ENCODE measurements at regions not wholly inside any gene's neighbourhood (a gene's known extent, or its start where the extent isn't known, plus 50 kb on each side); places are given as distances from the start of the nearest gene placed in this dataset.
A peak's percentile ranks its signal among the peaks of the same experiment; 100 is the strongest.

GRCh38 chr7:125025620-125026019 is 96.0 kb upstream of the POT1 start:
- TF ChIP-seq CTCF (IDR thresholded peaks at IDR 0.05): no peak
- ATAC-seq (ENCODE audit: low FRiP score) (no peak), DNase-seq (ENCODE audit: low spot score) (no peak)

GRCh38 chr7:125020801-125021200 is 91.2 kb upstream of the POT1 start:
- no peak for DNase-seq (ENCODE audit: low spot score)
- no peak for TF ChIP-seq CTCF (IDR thresholded peaks at IDR 0.05)
- ATAC-seq (ENCODE audit: low FRiP score): no peak

GRCh38 chr7:125010540-125010939 is 80.9 kb upstream of the POT1 start:
- no peak for DNase-seq (ENCODE audit: low spot score)
- no peak for ATAC-seq (ENCODE audit: low FRiP score)
- TF ChIP-seq CTCF (IDR thresholded peaks at IDR 0.05): no peak

GRCh38 chr7:124996778-124997177 is 67.2 kb upstream of the POT1 start:
- no peak for TF ChIP-seq CTCF (IDR thresholded peaks at IDR 0.05)
- ATAC-seq (ENCODE audit: low FRiP score) (no peak), DNase-seq (ENCODE audit: low spot score) (no peak)

- DNase-seq (ENCODE audit: low spot score) (no peak), ATAC-seq (ENCODE audit: low FRiP score) (peak; percentile 85)
- no peak for TF ChIP-seq CTCF (IDR thresholded peaks at IDR 0.05)
Measured at GRCh38 chr7:124992851-124993562, 63.4 kb upstream of the POT1 start.

GRCh38 chr7:124989911-124990310 is 60.3 kb upstream of the POT1 start:
- no peak for TF ChIP-seq CTCF (IDR thresholded peaks at IDR 0.05)
- DNase-seq (ENCODE audit: low spot score) (no peak), ATAC-seq (ENCODE audit: low FRiP score) (no peak)

Data from omental fat pad (tissue), 3 donors.